Upper lobe of left lung (tissue), 4 donors: ENCODE measurements at regions not wholly inside any gene's neighbourhood (a gene's known extent, or its start where the extent isn't known, plus 50 kb on each side); places are given as distances from the start of the nearest gene placed in this dataset.

Source experiments
- CTCF ChIP-seq, 6 experiments: fragments of 450-650 bp in 4 of 6; fragments of 200-600 bp in 2 of 6; sonication (generic) in 2 of 6; IDR thresholded peaks; one replicate each; pipeline ENCODE4 v1.5.1; 2016 to 2019; ENCODE audit warnings: antibody characterized with exemption in 6 of 6
- POLR2A ChIP-seq, 4 donors: fragments of 450-650 bp; IDR thresholded peaks; one replicate each; pipeline ENCODE4 v1.5.1; 2016 to 2017; ENCODE audit warnings: antibody characterized with exemption in 4 of 4, mild to moderate bottlenecking in 2 of 4
- POLR2AphosphoS5 ChIP-seq, 2 donors: sonication (generic); formaldehyde crosslinking; IDR thresholded peaks; one replicate each; pipeline ENCODE4 v1.5.1; 2017; ENCODE audit warnings: antibody characterized with exemption in 2 of 2

GRCh38 chr5:164224236-164224635 lies 718.8 kb downstream of the MAT2B start:
- no peak for TF ChIP-seq CTCF (IDR thresholded peaks at IDR 0.05)
- TF ChIP-seq POLR2A (IDR thresholded peaks at IDR 0.05), result no peak
- no peak for TF ChIP-seq POLR2AphosphoS5 (IDR thresholded peaks at IDR 0.05)
